Brain pericyte (primary cell): ENCODE measurements at regions not wholly inside any gene's neighbourhood (a gene's known extent, or its start where the extent isn't known, plus 50 kb on each side); places are given as distances from the start of the nearest gene placed in this dataset.
"Not testable (repeated sequence)": the region's sequence is repeated elsewhere in the genome, so short reads cannot be mapped to it uniquely, and the experiment has no call there.

Experiments
- DNase-seq: peaks from one replicate; pipeline ENCODE4 v3.0.0-alpha.2; 2012; ENCODE audit warnings: low read depth, low spot score

GRCh38 chr9:26240020-26240419, 561.8 kb upstream of the TUSC1 start:
- no peak for DNase-seq

DNA sequence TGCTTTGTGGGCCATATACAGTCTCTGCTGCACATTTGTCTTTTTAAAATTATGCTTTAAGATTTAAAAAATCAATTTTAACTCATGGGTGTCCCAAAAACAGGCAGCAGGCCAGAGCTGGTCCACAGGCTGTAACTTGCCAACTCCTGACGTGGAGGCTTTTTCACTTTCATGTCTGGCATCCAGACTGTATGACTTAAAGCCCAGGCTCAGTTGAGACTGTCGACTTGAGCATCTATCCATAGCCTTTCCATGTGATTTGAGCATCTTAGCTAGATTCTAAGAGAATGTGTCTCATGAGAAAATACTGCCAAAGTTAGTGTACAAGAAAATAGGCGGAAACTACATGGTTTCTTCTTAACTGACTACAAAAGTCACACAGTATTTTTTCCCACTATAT, 559.0 kb upstream of the TUSC1 start:
- no peak for DNase-seq

DNA sequence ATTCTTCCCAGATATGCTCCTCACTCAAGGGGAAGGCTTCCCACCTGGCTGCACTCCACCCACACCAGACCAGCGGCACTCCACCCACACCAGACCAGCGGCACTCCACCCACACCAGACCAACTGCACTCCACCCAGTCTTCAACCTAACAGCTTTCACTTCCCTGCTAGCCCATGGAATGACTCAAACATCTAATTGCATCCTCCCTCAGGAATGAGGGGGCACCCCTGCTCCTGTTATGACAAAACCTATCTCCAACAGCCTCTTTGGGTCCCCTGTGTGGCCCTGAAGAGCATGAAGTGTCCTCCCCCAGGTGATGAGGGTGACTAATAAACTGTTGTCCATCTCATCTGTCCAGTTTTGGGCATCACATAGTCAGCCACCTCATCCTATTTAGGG, 556.6 kb upstream of the TUSC1 start:
- no peak for DNase-seq

DNA sequence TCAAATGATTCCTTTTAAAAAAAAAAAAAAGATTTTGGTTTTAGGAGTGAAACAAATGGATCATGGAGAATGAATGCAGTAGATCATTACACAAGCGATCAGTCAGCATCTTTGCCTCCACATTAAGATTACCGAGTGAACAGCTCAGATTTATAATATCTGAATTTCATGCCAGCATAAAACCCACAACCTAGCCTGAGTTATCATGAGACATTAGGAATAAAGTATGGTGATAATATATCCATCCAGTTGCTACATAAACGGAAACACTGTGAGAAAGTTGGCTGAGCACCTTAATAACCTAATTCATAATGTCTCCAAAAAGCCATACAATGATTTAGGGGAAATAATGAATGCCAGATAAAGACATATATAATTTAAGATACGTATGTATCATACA, 553.1 kb upstream of the TUSC1 start:
- DNase-seq = no peak

GRCh38 chr9:26229324-26230054, 551.2 kb upstream of the TUSC1 start:
- no peak for DNase-seq

DNA sequence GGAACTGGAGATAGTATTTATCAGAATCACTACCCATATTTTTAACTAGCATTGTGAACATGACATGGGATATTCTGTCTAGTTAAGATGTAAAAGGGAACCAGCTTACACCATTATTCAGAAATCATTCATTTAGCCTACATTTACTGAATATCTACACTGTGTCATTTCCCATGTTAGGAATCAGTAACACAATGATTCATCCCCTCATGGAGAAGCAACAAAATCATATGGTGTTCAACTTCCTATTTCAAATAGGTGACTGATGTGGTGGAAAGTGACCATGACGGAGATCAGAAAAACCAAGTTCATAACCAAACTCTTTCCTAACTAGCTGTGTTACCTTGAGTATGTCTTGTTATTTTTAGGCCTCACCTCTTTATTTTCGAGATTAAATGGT, 550.0 kb upstream of the TUSC1 start:
- DNase-seq = no peak

DNA sequence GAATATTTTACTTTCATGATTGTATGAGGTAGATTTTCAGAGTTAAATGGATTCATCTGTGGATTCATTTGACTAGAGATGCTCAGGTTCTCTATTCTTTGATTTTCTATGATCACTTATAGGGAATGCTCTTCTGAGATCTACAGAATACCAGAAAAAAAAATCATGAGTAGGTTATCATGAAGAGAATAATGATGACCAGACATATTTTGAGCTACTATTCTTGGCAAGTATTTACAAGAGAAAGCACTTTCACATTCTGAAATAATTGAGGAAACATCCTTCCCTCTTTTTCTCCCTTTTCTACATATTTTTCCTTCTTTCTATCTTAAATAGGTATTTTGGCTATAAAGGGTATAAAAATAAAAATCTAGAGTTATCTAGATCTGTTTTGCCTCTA, 543.0 kb upstream of the TUSC1 start:
- no peak for DNase-seq

GRCh38 chr9:26220367-26220766, 542.1 kb upstream of the TUSC1 start:
- DNase-seq = no peak

DNA sequence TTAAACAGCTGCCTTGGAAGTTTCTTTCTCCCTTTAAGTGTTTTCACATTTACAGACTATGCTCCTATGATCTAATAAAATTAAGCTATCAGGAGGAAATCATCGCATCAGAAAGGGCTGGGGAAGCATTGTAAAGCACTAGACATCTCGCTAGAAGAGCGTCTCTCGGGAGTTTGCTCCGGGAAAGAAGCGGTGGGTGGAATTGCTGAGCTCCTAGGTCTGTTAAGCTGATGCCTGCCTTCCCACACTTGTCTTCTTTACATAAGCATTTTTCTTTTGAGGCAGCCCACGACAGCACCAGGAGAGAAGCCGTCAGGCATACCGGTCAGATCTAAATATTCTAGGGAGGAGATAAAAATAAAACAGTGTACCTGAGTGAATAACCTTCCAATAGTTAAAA, 541.7 kb upstream of the TUSC1 start:
- DNase-seq = no peak

DNA sequence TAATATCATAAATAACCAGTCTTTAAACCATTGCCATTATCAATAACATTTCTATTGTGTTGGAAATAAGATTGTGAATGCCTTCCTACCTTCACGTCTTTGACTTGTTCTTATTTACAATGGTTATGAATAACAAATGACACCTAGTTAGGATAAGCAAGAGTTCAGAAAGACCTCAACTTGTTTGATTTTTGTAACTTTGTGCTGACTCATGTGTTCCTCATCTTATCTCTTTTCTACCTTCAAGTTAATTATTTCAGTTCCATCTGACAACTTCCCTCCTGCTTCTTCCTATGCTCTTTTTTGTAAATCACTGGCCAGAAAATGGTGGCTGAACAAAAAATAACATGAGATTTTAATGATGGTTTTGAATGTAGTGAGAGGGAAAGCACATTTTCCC, 538.5 kb upstream of the TUSC1 start:
- DNase-seq = no peak

GRCh38 chr9:26214713-26215444, 536.6 kb upstream of the TUSC1 start:
- DNase-seq = not testable (repeated sequence)

GRCh38 chr9:26210338-26210851, 532.2 kb upstream of the TUSC1 start:
- DNase-seq = no peak

- DNase-seq = no peak
Observed at GRCh38 chr9:26205261-26205660, 527.0 kb upstream of the TUSC1 start.

GRCh38 chr9:26193237-26193636, 515.0 kb upstream of the TUSC1 start:
- no peak for DNase-seq

GRCh38 chr9:26191711-26192110, 513.5 kb upstream of the TUSC1 start:
- DNase-seq = no peak

GRCh38 chr9:26181836-26182235, 503.6 kb upstream of the TUSC1 start:
- peak; percentile 4 for DNase-seq

DNA sequence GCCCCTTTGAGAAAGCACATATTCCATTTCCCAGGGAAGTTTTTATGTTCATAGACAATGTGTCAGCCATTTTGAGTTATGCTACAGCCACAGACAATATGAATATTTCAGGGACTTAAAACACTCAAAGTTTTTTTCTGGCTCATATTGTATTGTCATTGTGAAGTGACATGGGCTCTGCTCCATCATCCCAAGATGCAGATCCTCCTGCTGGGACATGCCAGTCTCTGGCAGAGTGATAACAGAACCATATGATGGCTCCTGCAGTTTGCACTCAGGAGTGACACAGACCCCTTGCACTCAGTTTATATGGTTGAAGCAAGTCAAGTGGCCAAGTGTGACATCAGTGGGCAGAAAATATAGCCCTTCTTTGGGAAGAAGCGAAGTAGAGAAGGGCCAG, 498.4 kb upstream of the TUSC1 start:
- no peak for DNase-seq

GRCh38 chr9:26175264-26175663, 497.0 kb upstream of the TUSC1 start:
- no peak for DNase-seq

- DNase-seq = no peak
Observed at GRCh38 chr9:26172301-26172700, 494.1 kb upstream of the TUSC1 start.

DNA sequence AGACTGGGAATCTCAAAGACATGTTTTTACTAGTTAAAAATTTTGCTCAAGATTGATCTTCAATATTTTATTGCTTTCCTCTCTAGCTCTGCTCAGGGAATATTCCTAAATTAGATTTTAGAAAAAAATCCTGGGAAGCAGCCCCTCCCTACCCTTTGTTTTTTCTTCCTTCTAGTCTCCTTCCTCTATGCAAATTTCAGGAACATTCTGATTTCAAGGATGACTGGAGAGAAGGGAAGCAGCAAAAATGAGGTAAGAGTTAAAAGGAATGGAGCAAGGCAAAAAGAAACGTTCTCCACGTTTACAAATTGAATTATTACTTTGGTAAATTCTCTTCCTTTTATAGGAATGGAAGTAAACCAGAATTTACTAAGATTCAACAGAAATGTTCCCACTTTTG, 493.4 kb upstream of the TUSC1 start:
- DNase-seq = no peak

DNA sequence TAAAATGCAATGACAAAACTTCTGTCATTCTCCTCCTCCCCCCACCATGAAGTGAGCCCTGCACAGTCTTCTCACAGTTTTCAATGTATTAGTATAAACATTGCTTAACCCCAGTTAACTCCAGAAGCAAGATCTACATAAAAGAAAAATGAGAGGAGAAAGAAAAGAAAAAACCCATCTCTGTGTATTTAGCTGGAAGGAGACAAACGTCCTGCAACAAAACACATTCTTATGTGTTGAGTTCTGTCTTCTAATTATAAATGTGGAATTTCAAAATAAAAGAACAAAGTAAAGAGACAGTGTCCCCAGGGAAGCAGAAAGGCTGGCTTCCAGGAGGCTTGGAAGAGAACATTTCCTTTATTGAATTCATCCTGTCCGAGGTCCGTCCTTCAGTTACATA, 491.9 kb upstream of the TUSC1 start:
- no peak for DNase-seq

DNA sequence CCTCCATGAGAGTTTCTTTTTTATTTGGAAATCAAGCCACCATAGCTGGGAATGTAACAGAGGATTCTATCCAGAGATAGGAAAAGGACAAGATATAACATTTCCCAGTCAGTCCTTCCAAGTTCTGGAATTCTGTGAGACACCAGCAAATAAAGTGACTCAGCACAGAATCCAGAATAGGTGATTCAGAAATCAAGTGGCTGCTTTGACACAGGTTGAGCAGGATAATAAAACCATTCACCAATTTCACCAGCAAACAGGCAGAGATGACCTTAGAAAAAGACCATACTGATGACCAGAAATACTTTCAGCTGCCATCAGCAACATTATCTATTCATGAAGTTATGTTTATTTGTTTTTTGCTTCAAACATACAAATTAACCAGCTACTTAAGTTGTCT, 491.5 kb upstream of the TUSC1 start:
- DNase-seq = no peak

- DNase-seq = no peak
Observed at GRCh38 chr9:26166537-26166936, 488.3 kb upstream of the TUSC1 start.
